HG03025 (cell line): ENCODE measurements at regions not wholly inside any gene's neighbourhood (a gene's known extent, or its start where the extent isn't known, plus 50 kb on each side); places are given as distances from the start of the nearest gene placed in this dataset.
"Not testable (repeated sequence)": the region's sequence is repeated elsewhere in the genome, so short reads cannot be mapped to it uniquely, and the experiment has no call there.

Experiments
- ATAC-seq: cut with Tn5 transposase; IDR thresholded peaks from one replicate; pipeline ENCODE4 v1.9.1; 2021; ENCODE audit warnings: mild to moderate bottlenecking, moderate library complexity; ENCODE audit not compliant: unreplicated experiment, low FRiP score

GRCh38 chr2:216776066-216776850, 80.9 kb upstream of the IGFBP5 start:
- ATAC-seq = no peak

- no peak for ATAC-seq
Measured at GRCh38 chr2:216775043-216775453, 79.7 kb upstream of the IGFBP5 start.

GRCh38 chr2:216774620-216775019, 79.3 kb upstream of the IGFBP5 start:
- no peak for ATAC-seq

GRCh38 chr2:216774180-216774579, 78.8 kb upstream of the IGFBP5 start:
- no peak for ATAC-seq

GRCh38 chr2:216773072-216773471, 77.7 kb upstream of the IGFBP5 start:
- no peak for ATAC-seq

- no peak for ATAC-seq
Measured at GRCh38 chr2:216770717-216771116, 75.4 kb upstream of the IGFBP5 start.

DNA sequence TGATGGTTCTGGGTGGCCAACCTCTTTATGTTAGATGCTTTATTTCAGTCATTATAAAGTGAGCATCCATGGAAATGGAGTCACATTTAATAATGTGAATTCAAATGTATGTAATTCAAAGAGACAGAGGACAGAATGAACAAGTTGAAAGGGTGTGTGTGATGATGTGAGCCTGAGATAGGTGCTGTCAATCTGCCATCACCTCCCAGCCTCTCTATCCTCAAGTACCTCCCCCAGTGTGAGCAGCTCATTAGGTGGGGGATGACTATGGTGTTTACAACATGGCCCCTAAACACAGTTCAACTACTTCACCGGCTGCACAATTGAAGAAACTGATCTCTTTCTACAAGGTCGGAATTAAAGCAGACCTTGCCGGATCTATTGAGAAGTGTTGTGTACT, 74.7 kb upstream of the IGFBP5 start:
- ATAC-seq = no peak

- no peak for ATAC-seq
Measured at GRCh38 chr2:216769626-216770025, 74.3 kb upstream of the IGFBP5 start.

GRCh38 chr2:216768908-216769411, 73.6 kb upstream of the IGFBP5 start:
- ATAC-seq = no peak

DNA sequence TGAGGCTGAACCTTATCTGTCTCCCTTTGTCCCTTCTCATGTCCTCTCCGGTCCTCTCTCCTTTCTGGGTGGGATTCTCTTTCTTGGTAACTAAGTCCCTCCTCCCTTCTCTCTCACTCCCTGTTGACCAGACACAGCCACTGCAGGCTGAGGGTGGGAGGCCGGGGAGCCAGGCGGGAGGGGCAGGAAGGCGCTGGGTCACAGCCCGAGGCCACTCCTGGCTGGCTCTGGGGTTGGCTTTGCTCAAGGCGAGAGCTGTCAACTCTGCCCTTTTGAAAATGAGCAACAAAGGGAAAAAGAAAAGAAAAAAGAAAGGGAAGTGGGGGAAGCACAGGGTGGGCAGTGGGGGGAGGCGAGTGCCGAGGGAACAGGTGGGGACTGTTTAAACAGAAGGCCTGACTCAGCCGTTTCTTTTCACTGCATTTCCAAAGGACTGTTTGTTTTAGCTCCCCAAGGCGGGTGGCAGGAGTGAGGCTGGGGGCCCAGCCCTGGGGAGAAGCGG, 70.5 kb upstream of the IGFBP5 start:
- no peak for ATAC-seq

- no peak for ATAC-seq
Measured at GRCh38 chr2:216763396-216763795, 68.0 kb upstream of the IGFBP5 start.

- ATAC-seq = no peak
Measured at GRCh38 chr2:216761809-216762208, 66.5 kb upstream of the IGFBP5 start.

GRCh38 chr2:216761133-216761532, 65.8 kb upstream of the IGFBP5 start:
- ATAC-seq = no peak

- no peak for ATAC-seq
Measured at GRCh38 chr2:216758256-216759155, 63.2 kb upstream of the IGFBP5 start.

GRCh38 chr2:216757532-216757931, 62.2 kb upstream of the IGFBP5 start:
- ATAC-seq = no peak

DNA sequence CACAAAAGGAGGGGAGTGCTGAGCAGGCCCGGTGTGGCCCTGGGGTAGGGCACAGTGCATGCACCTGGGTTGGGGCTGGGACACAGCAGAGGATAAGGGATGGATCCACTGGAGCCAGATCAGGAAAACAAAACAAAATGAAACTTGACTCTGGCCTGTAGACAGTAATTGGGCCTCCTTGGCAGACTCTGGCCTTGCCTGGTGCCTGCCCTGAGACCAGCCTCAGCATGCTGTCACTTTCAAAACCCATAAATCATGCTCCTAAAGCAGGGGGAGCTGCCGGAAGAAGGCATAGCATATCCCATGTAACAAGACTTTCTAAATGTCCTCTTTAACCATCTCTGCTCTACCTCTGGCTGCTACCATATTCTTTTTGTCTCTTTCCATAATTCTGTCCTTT, 61.1 kb upstream of the IGFBP5 start:
- no peak for ATAC-seq

DNA sequence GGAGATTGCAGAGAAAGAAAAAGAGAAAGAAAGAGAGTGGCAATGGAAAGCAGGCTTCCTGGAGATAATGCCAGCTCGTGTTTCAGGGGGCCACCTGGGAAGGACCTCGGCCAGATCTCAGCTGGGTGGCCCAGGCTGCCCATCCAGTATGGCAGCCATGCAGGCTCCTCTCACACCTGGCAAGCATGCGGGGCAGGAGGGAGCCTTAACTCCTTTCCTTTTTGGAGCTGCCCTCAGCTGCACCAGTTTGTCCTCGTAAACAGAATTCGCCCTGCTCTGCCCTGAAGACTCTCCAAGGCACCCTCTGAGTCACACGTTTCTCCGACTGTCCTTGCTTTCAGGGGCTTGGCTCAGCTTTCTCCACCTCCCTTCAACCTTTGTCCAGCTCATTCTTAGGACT, 59.5 kb upstream of the IGFBP5 start:
- ATAC-seq = no peak

- no peak for ATAC-seq
Measured at GRCh38 chr2:216754336-216754735, 59.0 kb upstream of the IGFBP5 start.

GRCh38 chr2:216752855-216753505, 57.6 kb upstream of the IGFBP5 start:
- ATAC-seq = no peak

DNA sequence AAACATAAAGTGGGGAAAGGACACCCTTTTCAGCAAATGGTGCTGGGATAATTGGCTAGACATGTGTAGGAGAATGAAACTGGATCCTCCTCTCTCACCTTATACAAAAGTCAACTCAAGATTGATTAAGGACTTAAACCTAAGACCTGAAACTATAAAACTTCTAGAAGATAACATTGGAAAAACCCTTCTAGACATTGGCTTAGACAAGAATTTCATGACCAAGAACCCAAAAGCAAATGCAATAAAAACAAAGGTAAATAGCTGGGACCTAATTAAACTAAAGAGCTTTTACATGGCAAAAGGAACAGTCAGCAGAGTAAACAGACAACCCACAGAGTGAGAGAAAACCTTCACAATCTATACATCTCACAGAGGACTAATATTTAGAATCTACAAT, 55.4 kb upstream of the IGFBP5 start:
- ATAC-seq = not testable (repeated sequence)

GRCh38 chr2:216746268-216746667, 50.9 kb upstream of the IGFBP5 start:
- not testable (repeated sequence) for ATAC-seq
